DOHH2 (cell line): ENCODE measurements at regions not wholly inside any gene's neighbourhood (a gene's known extent, or its start where the extent isn't known, plus 50 kb on each side); places are given as distances from the start of the nearest gene placed in this dataset.

ENCODE experiments used
- CTCF ChIP-seq: fragments of 200-600 bp; sonication (generic); IDR thresholded peaks from one replicate; pipeline ENCODE4 v1.5.1; 2014; ENCODE audit warnings: antibody characterized with exemption, mild to moderate bottlenecking, low read depth, low read length; ENCODE audit not compliant: poor library complexity, severe bottlenecking
- EZH2phosphoT487 ChIP-seq: fragments of 200-600 bp; sonication (generic); IDR thresholded peaks from 2 replicates; pipeline ENCODE4 v1.6.1; 2017; ENCODE audit warnings: borderline replicate concordance, mild to moderate bottlenecking, antibody characterized with exemption, low read length, moderate library complexity, mixed read lengths

- TF ChIP-seq CTCF, result no peak
- no peak for TF ChIP-seq EZH2phosphoT487
These were observed 149.6 kb upstream of the OTX2 start for GRCh38 chr14:56959869-56960268.
